K562 (cell line): ENCODE measurements at regions not wholly inside any gene's neighbourhood (a gene's known extent, or its start where the extent isn't known, plus 50 kb on each side); places are given as distances from the start of the nearest gene placed in this dataset.

Experiments used
- ATAC-seq: fragments of 200-7000 bp; cut with Tn5 transposase; 3 replicates; pipeline ENCODE4 v1.9.1; 2020; ENCODE audit warnings: moderate library complexity
- BruUV-seq: library from RNA; stranded (reverse); fragments of 400-500 nt; replicated peaks from 2 replicates; lab custom pipeline; 2021; lab: Mats Ljungman, UMichigan
- CTCF ChIA-PET: fragments of 300-600 bp; formaldehyde crosslinking; extraction: SDS; loops from one replicate; lab custom pipeline; 2021; ENCODE audit warnings: low intra/inter-chr PET ratio; lab: Yijun Ruan, JAX
- POLR2A ChIA-PET: fragments of 300-600, 350-650 bp; sonication (Branson Sonifier 250); formaldehyde crosslinking; extraction: SDS; loops from one replicate; lab custom pipeline; 2021; ENCODE audit warnings: antibody characterized with exemption, inconsistent platforms; lab: Yijun Ruan, JAX
- DNase-seq, 4 experiments: peaks; one replicate each; pipeline versions ENCODE4 v3.0.0 to v3.0.0-alpha.2; 2011 to 2018; ENCODE audit warnings: low spot score in 3 of 4, mixed read lengths in 3 of 4; ENCODE audit errors: extremely low read depth in 1 of 4
- FAIRE-seq: peaks from 2 replicates; lab custom pipeline; 2011; peaks lifted over from hg19 to GRCh38; lab: Jason Lieb, UNC
- H2AFZ ChIP-seq: 2 replicates; pipeline ENCODE4 v1.6.0; 2011; ENCODE audit warnings: low read depth, low read length, control low read depth, inconsistent platforms
- H3K27ac ChIP-seq: fragments of 200-600 bp; 3 replicates; pipeline ENCODE4 v1.8.0; 2011; ENCODE audit warnings: low read depth, mild to moderate bottlenecking, control low read depth, inconsistent platforms, low read length, moderate library complexity, mixed read lengths; ENCODE audit errors: extremely low read depth
- H3K27me3 ChIP-seq, 2 experiments: fragments of 300-600 bp in 1 of 2; 2 replicates in 1 of 2; 3 replicates in 1 of 2; pipeline versions ENCODE4 v1.6.0 to v1.8.0; 2011; ENCODE audit warnings: inconsistent platforms in 2 of 2, low read length in 2 of 2, mild to moderate bottlenecking in 1 of 2, mixed read lengths in 1 of 2, moderate library complexity in 1 of 2; ENCODE audit not compliant: control insufficient read depth in 2 of 2, insufficient read depth in 2 of 2
- H3K36me3 ChIP-seq: fragments of 300-600 bp; 3 replicates; pipeline ENCODE4 v1.8.0; 2011; ENCODE audit warnings: mild to moderate bottlenecking, low read length, inconsistent platforms; ENCODE audit not compliant: control insufficient read depth, insufficient read depth
- H3K4me1 ChIP-seq, 2 experiments: fragments of 200-600 bp in 1 of 2; replicated peaks in 1 of 2; 2 replicates in 1 of 2; 3 replicates in 1 of 2; pipeline versions ENCODE4 v1.5.1 to v1.8.0; 2011; ENCODE audit warnings: inconsistent platforms in 2 of 2, low read length in 2 of 2, mild to moderate bottlenecking in 1 of 2, mixed read lengths in 1 of 2, moderate library complexity in 1 of 2; ENCODE audit not compliant: control insufficient read depth in 2 of 2, insufficient read depth in 2 of 2
- H3K4me2 ChIP-seq: 2 replicates; pipeline ENCODE4 v1.6.1; 2011; ENCODE audit warnings: low read length, control low read depth, inconsistent platforms, mixed read lengths; ENCODE audit not compliant: insufficient read depth
- H3K4me3 ChIP-seq: fragments of 200-600 bp; sonication (generic), shearing (Covaris generic); 2 replicates; pipeline ENCODE4 v1.5.1; 2016; ENCODE audit warnings: control low read depth, inconsistent platforms
- H3K79me2 ChIP-seq: fragments of 200-600 bp; 3 replicates; pipeline ENCODE4 v1.8.0; 2011; ENCODE audit warnings: low read length, inconsistent platforms; ENCODE audit not compliant: control insufficient read depth, insufficient read depth
- H3K9ac ChIP-seq, 2 experiments: 2 replicates each; pipeline versions ENCODE4 v1.6.0 to v1.6.1; 2011; ENCODE audit warnings: low read depth in 2 of 2, low read length in 2 of 2, control low read depth in 1 of 2, inconsistent platforms in 1 of 2, mild to moderate bottlenecking in 1 of 2, mixed read lengths in 1 of 2; ENCODE audit not compliant: insufficient read depth in 1 of 2
- H3K9me1 ChIP-seq: one replicate; pipeline ENCODE4 v1.6.0; 2011; ENCODE audit warnings: inconsistent platforms, mild to moderate bottlenecking, low read length, moderate library complexity; ENCODE audit not compliant: control insufficient read depth, insufficient read depth
- H3K9me3 ChIP-seq: replicated peaks from 2 replicates; pipeline ENCODE4 v1.5.1; 2011; ENCODE audit warnings: low read depth, low read length, inconsistent platforms; ENCODE audit not compliant: control insufficient read depth, insufficient read depth
- H4K20me1 ChIP-seq: replicated peaks from 2 replicates; pipeline ENCODE4 v1.6.1; 2011; ENCODE audit warnings: low read length, inconsistent platforms, mixed read lengths; ENCODE audit not compliant: control insufficient read depth, insufficient read depth
- C11orf30 ChIP-seq: fragments of 450-650 bp; IDR thresholded peaks from 2 replicates; pipeline ENCODE4 v1.6.1; 2016; ENCODE audit warnings: low read depth, mild to moderate bottlenecking
- CBFA2T2 ChIP-seq: fragments of 450-650 bp; conservative IDR thresholded peaks from 2 replicates; pipeline ENCODE4 v1.6.1; 2017; ENCODE audit warnings: mild to moderate bottlenecking
- CEBPB ChIP-seq: fragments of 450-650 bp; IDR thresholded peaks from 2 replicates; pipeline ENCODE4 v1.6.1; 2016; ENCODE audit warnings: missing genetic modification characterization, missing compliant biosample characterization
- E2F3 ChIP-seq: fragments of 250-450 bp; sonication (Bioruptor Pico); IDR thresholded peaks from 2 replicates; pipeline ENCODE4 v1.4.0; 2020; ENCODE audit warnings: mild to moderate bottlenecking
- HMG20B ChIP-seq: fragments of 250-450 bp; sonication (Bioruptor Pico); IDR thresholded peaks from 2 replicates; pipeline ENCODE4 v1.5.0; 2021; ENCODE audit warnings: mild to moderate bottlenecking
- MAFK ChIP-seq: IDR thresholded peaks from 2 replicates; pipeline ENCODE4 v1.6.1; 2011; ENCODE audit warnings: low read length, improper control_type of control experiment
- PTBP1 ChIP-seq: fragments of 200-400 bp; formaldehyde crosslinking; IDR thresholded peaks from 2 replicates; pipeline ENCODE4 v1.6.1; 2017; ENCODE audit warnings: low read depth, low read length
- RAD21 ChIP-seq, 2 experiments: fragments of 250-450 bp in 1 of 2; fragments of 450-650 bp in 1 of 2; sonication (Bioruptor Pico) in 1 of 2; formaldehyde crosslinking in 1 of 2; IDR thresholded peaks in 1 of 2; conservative IDR thresholded peaks in 1 of 2; 2 replicates each; pipeline versions ENCODE4 v1.4.0 to v1.8.0; 2020 to 2022; ENCODE audit warnings: mild to moderate bottlenecking in 2 of 2, moderate library complexity in 1 of 2
- SMAD2 ChIP-seq: fragments of 150-350 bp; IDR thresholded peaks from 2 replicates; pipeline ENCODE4 v1.6.1; 2014; ENCODE audit warnings: low read depth, mild to moderate bottlenecking, low read length
- TAF9B ChIP-seq: fragments of 450-650 bp; IDR thresholded peaks from 2 replicates; pipeline ENCODE4 v1.6.1; 2018; ENCODE audit warnings: mild to moderate bottlenecking; ENCODE audit not compliant: partially characterized antibody
- ZFP30 ChIP-seq: fragments of 250-450 bp; sonication (Bioruptor Pico); IDR thresholded peaks from 2 replicates; pipeline ENCODE4 v1.8.0; 2022; ENCODE audit warnings: moderate library complexity, mild to moderate bottlenecking, inconsistent platforms, borderline replicate concordance
- ZFX ChIP-seq: sonication (generic); formaldehyde crosslinking; IDR thresholded peaks from 2 replicates; pipeline ENCODE4 v1.8.0; 2022; ENCODE audit warnings: mild to moderate bottlenecking, missing genetic modification reagents, moderate library complexity
- ZNF436 ChIP-seq: fragments of 250-450, 450-650 bp; sonication (Bioruptor Pico); formaldehyde crosslinking; IDR thresholded peaks from 2 replicates; pipeline ENCODE4 v1.7.0; 2020; ENCODE audit warnings: mild to moderate bottlenecking
- WGBS: fragments of 100-300 bp; shearing (Covaris generic); methylation state at CpG from one replicate; pipeline ENCODE4 v1.1.6; 2016; ENCODE audit warnings: low coverage, mixed read lengths; ENCODE audit not compliant: insufficient coverage; ENCODE audit errors: missing lambda C conversion rate; 5-methylcytosine and 5-hydroxymethylcytosine counted together
- in situ Hi-C: fragments of 300-500 bp; cut with MboI; formaldehyde crosslinking; loops from 4 replicates; pipeline ENCODE4 v1.15.0; 2018; ENCODE audit warnings: inconsistent platforms, mixed read lengths
- intact Hi-C: fragments of 100-400 bp; cut with micrococcal nuclease; formaldehyde crosslinking; loops from 2 replicates; pipeline ENCODE4 v1.14.2; 2022
- TF ChIP-seq, protein P1 (sequence below): sonication (generic); formaldehyde crosslinking; IDR thresholded peaks from 2 replicates; pipeline ENCODE4 v1.8.0; 2022; ENCODE audit warnings: mild to moderate bottlenecking, missing genetic modification reagents
- TF ChIP-seq, protein P2 (sequence below): fragments of 250-450 bp; sonication (Bioruptor Pico); IDR thresholded peaks from 2 replicates; pipeline ENCODE4 v1.4.0; 2020; ENCODE audit warnings: mild to moderate bottlenecking, moderate library complexity, borderline replicate concordance

DNA sequence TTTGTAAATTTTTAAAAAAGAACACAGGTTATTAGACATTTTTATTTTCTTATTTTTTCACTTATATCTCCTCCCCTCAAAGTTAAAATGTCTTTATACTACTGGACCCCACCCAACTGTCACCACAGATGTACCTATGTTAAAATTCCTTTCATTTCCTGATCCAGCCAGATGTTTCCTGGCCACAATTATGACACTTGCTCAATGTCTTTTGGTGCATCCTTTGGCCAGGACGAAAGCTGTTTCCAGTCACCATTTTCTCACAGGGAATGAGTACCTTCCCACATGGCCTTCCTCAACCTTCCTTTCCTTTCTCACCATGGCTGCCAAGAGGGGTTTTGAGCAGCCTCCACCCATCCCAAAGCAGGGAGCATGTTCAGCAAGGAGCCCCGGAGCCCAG is 365.7 kb upstream of the MAF start:
- Histone ChIP-seq H3K4me2 (no peak overlapping the region), H3K9me1 (no peaks in the 10 kb centered on the region), H3K79me2 (no peaks in the 10 kb centered on the region), H3K4me3 (no peak overlapping the region), H2AFZ (peak overlapping the region; percentile 48; the same call in 1 of the 2 replicates), H3K4me1 (peaks cover 3 to 28% of the 10 kb centered on the region in 2 experiments; a peak in 4 of 5 replicates), H3K36me3 (no peaks in the 10 kb centered on the region), H3K27ac (no peak overlapping the region), H3K27me3 (no peaks in the 10 kb centered on the region), H3K9me3 (no peaks in the 10 kb centered on the region), H3K9ac (peak overlapping the region in 1 of 2 experiments; percentile 41; a peak in 1 of 4 replicates), H4K20me1 (no peaks in the 10 kb centered on the region)
- FAIRE-seq (no peak), ATAC-seq (no peak), DNase-seq (no peak)
- intact Hi-C loops (no loop called here), in situ Hi-C loops (no loop called here)
- 88% methylated on average over 2 of the region's 2 CpGs for WGBS
- BruUV-seq: no TSS peak
- POLR2A ChIA-PET: no interaction called here
- CTCF ChIA-PET: no interaction called here
- TF ChIP-seq, protein P1, sequence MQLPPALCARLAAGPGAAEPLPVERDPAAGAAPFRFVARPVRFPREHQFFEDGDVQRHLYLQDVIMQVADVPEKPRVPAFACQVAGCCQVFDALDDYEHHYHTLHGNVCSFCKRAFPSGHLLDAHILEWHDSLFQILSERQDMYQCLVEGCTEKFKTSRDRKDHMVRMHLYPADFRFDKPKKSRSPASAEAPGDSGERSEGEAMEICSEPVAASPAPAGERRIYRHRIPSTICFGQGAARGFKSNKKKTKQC (CRISPR knock-in tag): no peak
- TF ChIP-seq TAF9B: no peak
- TF ChIP-seq E2F3 (CRISPR knock-in tag): 0 out of 2 replicates have a peak, but pooled peaks have one; percentile 32

DNA sequence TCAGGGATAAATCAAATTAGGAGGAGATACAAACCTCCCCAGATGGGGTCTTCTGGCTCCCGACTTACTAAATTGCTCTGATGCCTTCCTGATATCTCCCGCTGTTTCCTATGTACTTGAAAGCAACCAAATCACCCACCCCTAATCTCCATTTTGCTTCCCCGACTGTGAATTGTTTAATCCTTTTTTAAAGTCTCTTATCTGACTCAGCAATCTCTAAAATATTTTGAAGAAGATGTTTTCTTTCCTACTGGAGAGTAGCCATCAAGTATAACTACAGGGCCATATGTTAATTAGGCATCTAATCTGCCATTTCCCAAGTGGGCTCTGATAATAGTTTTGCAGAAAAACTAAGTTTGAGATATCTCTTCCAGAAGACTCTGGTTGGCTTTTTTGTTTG is 365.2 kb upstream of the MAF start:
- POLR2A ChIA-PET: interaction anchor here (0.9 kb wide), 1 partner anchor 9 kb away, joined by 3 read pairs; no protein-coding TSS in a partner anchor
- Histone ChIP-seq H3K27me3 (no peaks in the 10 kb centered on the region), H3K4me3 (no peak overlapping the region), H3K27ac (no peak overlapping the region), H2AFZ (peak overlapping the region; percentile 8; the same call in 1 of the 2 replicates), H3K9me3 (no peaks in the 10 kb centered on the region), H3K9me1 (no peaks in the 10 kb centered on the region), H4K20me1 (no peaks in the 10 kb centered on the region), H3K4me2 (no peak overlapping the region), H3K79me2 (no peaks in the 10 kb centered on the region), H3K9ac (no peak overlapping the region), H3K4me1 (peaks cover 3 to 23% of the 10 kb centered on the region in 2 experiments; a peak in 4 of 5 replicates), H3K36me3 (no peaks in the 10 kb centered on the region)
- intact Hi-C loops (no loop called here), in situ Hi-C loops (no loop called here)
- no peak for ATAC-seq
- no TSS peak for BruUV-seq
- FAIRE-seq: no peak
- no peak for DNase-seq
- CTCF ChIA-PET: no interaction called here
- 53% methylated on average over 3 of the region's 3 CpGs for WGBS
- TF ChIP-seq ZFP30 (CRISPR knock-in tag): no peak
- no peak for TF ChIP-seq CBFA2T2
- no peak for TF ChIP-seq PTBP1
- TF ChIP-seq CEBPB: no peak
- TF ChIP-seq ZFX (CRISPR knock-in tag): no peak
- TF ChIP-seq ZNF436 (CRISPR knock-in tag): no peak
- TF ChIP-seq SMAD2: no peak
- no peak for TF ChIP-seq HMG20B (CRISPR knock-in tag)
- peak; percentile 66; the same call in 1 of the 2 replicates for TF ChIP-seq C11orf30
- TF ChIP-seq RAD21 (CRISPR knock-in tag; conservative IDR thresholded peaks at IDR 0.05 in 1 of 2, IDR thresholded peaks at IDR 0.05 in 1 of 2): no peak
- 0 out of 2 replicates have a peak, but pooled peaks have one; percentile 12 for TF ChIP-seq MAFK
- TF ChIP-seq, protein P2, sequence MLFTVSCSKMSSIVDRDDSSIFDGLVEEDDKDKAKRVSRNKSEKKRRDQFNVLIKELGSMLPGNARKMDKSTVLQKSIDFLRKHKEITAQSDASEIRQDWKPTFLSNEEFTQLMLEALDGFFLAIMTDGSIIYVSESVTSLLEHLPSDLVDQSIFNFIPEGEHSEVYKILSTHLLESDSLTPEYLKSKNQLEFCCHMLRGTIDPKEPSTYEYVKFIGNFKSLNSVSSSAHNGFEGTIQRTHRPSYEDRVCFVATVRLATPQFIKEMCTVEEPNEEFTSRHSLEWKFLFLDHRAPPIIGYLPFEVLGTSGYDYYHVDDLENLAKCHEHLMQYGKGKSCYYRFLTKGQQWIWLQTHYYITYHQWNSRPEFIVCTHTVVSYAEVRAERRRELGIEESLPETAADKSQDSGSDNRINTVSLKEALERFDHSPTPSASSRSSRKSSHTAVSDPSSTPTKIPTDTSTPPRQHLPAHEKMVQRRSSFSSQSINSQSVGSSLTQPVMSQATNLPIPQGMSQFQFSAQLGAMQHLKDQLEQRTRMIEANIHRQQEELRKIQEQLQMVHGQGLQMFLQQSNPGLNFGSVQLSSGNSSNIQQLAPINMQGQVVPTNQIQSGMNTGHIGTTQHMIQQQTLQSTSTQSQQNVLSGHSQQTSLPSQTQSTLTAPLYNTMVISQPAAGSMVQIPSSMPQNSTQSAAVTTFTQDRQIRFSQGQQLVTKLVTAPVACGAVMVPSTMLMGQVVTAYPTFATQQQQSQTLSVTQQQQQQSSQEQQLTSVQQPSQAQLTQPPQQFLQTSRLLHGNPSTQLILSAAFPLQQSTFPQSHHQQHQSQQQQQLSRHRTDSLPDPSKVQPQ (CRISPR knock-in tag): no peak
